ENCODE measurements at regions not wholly inside any gene's neighbourhood (a gene's known extent, or its start where the extent isn't known, plus 50 kb on each side); places are given as distances from the start of the nearest gene placed in this dataset.

DNA sequence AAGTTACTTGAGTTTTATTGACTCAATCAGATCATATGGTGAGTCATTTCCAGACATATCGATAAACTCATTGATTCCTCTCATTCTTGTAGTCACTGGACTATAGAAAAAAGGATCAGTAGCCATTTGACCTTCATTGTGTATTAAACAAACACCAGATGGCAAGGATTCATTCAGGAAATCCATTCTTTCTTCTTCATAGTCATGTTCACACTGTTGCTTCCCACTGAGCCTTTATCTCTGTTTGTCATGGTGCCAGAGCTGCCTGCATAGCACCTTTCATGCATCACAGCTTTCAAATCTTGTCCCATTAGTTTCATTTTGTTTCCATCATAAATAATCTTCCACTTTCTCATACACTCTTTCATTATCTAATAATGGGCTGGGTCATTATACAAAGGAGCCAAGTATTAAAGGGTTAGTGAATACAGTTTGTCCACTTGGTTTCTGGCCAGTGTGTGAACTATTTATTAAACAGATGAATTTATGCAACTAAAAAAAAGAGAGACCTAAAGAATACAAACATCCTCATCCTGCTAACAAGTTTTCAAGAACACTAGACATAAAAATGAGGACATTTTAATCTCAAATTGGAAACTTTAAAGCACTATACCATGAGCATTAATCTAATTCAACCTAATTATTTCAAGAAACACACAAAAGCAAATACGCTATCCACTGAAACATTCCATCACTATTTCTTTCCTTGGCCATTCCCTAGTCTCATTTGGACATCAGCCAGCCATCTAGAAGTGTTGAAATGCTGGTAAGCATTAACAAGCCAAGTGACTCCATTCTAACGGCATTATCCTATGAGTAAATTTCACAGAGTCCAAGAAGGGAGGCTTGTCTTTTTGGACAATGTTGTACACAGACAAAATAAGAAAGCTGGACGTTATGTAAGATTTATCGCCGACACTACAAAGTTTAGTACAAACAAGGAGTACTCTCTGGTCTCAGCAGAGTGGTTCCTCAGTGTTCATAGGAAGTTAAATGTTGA, 476.5 kb downstream of the FOXG1 start:
- TF ChIP-seq, protein P1, sequence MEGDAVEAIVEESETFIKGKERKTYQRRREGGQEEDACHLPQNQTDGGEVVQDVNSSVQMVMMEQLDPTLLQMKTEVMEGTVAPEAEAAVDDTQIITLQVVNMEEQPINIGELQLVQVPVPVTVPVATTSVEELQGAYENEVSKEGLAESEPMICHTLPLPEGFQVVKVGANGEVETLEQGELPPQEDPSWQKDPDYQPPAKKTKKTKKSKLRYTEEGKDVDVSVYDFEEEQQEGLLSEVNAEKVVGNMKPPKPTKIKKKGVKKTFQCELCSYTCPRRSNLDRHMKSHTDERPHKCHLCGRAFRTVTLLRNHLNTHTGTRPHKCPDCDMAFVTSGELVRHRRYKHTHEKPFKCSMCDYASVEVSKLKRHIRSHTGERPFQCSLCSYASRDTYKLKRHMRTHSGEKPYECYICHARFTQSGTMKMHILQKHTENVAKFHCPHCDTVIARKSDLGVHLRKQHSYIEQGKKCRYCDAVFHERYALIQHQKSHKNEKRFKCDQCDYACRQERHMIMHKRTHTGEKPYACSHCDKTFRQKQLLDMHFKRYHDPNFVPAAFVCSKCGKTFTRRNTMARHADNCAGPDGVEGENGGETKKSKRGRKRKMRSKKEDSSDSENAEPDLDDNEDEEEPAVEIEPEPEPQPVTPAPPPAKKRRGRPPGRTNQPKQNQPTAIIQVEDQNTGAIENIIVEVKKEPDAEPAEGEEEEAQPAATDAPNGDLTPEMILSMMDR (IDR thresholded peaks at IDR 0.05) = no peak
- no peak for TF ChIP-seq POLR2A (IDR thresholded peaks at IDR 0.05)
